ENCODE measurements at regions not wholly inside any gene's neighbourhood (a gene's known extent, or its start where the extent isn't known, plus 50 kb on each side); places are given as distances from the start of the nearest gene placed in this dataset.

- TF ChIP-seq, protein P1, sequence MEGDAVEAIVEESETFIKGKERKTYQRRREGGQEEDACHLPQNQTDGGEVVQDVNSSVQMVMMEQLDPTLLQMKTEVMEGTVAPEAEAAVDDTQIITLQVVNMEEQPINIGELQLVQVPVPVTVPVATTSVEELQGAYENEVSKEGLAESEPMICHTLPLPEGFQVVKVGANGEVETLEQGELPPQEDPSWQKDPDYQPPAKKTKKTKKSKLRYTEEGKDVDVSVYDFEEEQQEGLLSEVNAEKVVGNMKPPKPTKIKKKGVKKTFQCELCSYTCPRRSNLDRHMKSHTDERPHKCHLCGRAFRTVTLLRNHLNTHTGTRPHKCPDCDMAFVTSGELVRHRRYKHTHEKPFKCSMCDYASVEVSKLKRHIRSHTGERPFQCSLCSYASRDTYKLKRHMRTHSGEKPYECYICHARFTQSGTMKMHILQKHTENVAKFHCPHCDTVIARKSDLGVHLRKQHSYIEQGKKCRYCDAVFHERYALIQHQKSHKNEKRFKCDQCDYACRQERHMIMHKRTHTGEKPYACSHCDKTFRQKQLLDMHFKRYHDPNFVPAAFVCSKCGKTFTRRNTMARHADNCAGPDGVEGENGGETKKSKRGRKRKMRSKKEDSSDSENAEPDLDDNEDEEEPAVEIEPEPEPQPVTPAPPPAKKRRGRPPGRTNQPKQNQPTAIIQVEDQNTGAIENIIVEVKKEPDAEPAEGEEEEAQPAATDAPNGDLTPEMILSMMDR (IDR thresholded peaks at IDR 0.05): no peak
- no peak for TF ChIP-seq EP300 (IDR thresholded peaks at IDR 0.05)
Observed at GRCh38 chr6:134622382-134623173, 304.7 kb upstream of the SGK1 start.
